Fibroblast of skin of left quadriceps (primary cell): ENCODE measurements at regions not wholly inside any gene's neighbourhood (a gene's known extent, or its start where the extent isn't known, plus 50 kb on each side); places are given as distances from the start of the nearest gene placed in this dataset.
"Not testable (repeated sequence)": the region's sequence is repeated elsewhere in the genome, so short reads cannot be mapped to it uniquely, and the experiment has no call there.

Experiments used
- DNase-seq, 2 experiments: peaks; one replicate each; pipeline ENCODE4 v3.0.0-alpha.2; 2013; ENCODE audit warnings: low read depth in 2 of 2

DNA sequence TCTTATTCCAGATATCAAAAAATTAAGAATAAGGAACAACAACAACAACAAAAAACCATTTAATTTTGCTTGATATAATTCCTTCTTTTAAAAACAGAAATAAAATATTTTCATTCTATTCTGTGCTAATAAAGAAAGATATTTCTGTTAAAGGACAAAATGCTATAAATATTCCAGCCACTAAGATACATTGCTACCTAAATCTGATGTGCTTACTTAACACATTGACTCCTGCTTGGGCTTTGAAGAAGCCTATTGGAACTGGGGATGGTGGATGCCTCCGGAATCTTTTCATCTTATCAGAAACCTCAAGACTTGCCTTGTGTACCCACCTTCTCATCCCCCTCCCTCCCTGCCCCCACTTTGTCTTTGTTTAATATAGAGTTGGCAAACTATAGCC lies 320.2 kb downstream of the MEX3B start:
- DNase-seq: no peak

DNA sequence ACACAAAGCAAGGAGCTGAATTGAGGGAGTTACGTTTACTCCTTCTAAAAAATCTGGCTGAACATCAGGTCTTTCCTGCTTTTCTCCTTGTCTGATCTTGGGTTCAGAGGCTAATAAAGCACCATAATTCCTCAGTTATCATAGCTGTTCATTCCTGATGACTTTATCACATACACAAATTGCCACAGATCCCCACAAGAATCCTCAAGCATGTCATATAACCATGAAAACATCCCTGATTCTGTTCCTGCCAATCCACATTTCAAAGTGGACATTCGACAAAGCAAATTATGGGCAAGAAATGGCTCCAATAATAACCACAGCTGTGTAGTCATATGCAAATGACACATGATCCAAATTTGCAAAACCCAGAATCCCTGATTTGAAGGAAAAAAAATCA lies 321.3 kb downstream of the MEX3B start:
- DNase-seq: no peak

- no peak for DNase-seq
Observed at GRCh38 chr15:81723701-81724100, 322.1 kb downstream of the MEX3B start.

- no peak for DNase-seq
Observed at GRCh38 chr15:81723113-81723651, 322.6 kb downstream of the MEX3B start.

DNA sequence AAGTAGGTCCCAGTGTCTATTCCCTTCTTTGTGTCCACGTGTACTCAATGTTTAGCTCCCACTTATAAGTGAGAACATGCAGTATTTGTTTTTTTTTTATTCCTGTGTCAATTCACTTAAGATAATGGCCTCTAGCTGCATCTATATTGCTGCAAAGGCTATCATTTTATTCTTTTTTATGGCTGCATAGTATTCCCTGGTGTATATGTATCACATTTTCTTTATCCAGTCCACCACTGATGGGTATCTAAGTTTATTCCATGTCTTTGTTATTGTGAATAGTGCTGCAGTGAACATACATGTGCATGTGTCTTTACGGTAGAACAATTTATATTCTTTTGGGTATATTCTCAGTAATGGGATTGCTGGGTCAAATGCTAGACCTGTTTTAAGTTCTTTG lies 329.4 kb downstream of the MEX3B start:
- not testable (repeated sequence) for DNase-seq

DNA sequence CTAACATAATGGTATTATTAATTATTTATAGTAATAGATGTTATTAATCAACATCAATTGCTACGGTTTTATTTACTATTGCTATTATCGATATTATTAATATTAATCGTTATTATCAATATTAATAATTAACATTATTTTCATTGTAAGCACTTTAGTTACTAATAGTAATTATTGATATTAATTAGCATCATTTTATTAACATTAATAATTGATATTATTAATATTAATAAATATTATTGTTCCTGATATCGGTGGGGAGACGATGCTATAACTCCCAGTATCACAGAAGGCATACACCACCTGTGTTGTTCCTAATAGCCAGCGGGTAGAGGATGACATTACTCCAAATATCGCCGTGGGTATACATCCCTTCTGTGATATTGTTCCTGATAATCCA lies 335.5 kb downstream of the MEX3B start:
- DNase-seq: no peak

DNA sequence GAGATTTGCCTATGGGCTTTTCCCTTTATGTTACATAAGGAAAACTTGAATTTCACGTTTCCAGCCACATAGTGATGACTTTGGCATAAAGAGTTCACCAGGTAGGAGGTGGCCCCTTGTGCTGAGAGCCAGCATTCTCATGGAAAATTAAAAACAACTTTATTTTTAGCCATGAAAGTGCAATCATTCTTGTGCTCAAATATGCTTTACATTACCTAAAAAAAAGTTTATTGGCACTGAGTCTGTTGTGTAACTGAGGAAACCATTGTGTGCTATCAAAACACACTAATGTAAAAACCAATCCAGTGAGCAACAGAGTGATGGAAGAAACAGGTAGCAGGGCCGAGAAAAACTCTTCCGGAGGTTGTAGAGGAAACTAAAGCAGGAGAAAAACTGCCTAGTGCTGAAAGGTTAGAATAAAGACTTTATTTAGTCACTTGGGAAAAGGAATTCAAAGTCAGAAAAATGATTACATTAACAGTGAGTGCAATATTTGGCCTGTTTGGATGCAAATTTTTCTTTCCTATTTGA lies 332.9 kb upstream of the TMC3 start:
- DNase-seq: not testable (repeated sequence)

DNA sequence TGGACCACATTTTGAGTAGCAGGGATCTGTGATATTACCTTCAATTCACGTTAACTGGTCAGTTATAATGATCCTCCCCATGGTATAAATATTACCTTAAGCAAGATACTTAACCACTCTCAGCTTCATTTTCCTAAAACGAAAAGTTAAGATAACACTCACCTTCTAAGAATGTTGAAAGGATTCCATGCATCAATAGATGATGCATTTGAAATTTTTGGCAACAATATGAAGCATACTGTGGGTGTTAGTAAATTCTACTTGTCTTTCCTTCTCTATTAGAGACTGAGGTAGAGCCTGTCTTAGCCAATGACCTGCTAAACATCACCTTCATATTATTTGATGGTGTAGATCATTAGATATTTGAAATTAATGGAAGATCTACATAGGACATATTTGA lies 331.7 kb upstream of the TMC3 start:
- DNase-seq: not testable (repeated sequence)

DNA sequence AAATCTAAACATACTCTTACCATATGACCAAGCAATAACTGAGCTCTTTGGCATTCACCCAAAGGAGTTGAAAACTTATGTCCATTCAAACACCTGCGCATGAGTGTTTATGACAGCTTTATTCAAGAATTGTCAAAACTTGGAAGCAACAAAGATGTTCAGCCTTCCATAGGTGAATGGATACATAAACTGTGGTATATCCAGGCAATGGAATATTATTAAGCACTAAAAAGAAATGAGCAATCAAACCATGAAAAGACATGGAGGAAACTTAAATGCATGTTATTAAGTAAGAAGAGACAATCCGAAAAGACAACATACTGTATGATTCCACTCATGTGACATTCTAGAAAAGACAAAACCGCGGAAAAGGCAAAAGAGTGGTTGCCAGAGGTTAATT lies 312.0 kb upstream of the TMC3 start:
- DNase-seq: no peak

DNA sequence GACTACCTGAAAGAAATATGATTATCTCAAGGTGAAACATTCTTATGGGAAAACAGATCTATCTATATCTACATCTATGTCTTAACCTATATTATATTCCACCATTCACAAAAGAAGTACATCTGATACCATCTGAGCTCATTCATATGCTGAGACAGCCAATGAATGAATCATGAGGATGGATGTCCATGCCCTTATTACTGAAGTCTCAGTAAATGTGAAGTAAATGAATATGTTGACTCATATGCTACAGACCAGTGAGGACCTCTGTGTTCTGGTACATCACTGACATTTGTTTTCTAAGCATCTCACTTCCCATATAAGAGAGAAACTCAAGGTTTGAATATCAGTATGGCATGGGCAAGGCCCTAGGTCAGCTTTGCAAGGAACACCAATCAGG lies 311.2 kb upstream of the TMC3 start:
- no peak for DNase-seq

DNA sequence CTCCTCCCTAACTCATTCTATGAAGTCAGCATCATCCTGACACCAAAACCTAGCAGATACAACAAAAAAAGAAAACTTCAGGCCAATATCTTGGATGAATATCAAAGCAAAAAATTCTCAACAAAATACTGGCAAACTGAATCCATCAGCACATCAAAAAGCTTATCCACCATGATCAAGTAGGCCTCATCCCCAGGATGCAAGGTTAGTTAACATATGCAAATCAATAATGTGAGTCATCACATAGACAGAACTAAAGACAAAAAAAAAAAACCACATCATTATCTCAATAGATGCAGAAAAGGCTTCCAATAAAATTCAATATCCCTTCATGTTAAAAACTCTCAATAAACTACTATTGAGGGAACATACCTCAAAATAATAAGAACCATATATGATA lies 306.8 kb upstream of the TMC3 start:
- no peak for DNase-seq

DNA sequence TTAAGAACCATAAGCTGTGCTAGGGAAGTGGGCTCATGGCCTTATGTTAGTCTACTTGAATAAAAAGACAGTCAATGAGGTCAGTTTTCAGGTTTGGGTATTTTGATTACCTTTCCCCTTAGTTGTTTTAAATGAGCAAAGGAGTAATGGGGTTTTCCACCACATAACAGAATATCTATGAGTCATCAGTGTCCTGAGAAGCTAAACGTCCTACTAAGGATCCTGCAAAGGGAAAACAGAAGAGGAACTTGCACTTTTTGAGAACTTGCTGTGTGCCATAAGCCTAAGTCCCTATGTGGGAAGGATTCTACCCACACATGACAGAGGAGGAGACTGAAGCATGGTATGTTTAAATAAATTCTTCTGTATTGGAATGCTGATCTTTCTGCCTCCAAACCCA lies 292.8 kb upstream of the TMC3 start:
- DNase-seq: no peak

DNA sequence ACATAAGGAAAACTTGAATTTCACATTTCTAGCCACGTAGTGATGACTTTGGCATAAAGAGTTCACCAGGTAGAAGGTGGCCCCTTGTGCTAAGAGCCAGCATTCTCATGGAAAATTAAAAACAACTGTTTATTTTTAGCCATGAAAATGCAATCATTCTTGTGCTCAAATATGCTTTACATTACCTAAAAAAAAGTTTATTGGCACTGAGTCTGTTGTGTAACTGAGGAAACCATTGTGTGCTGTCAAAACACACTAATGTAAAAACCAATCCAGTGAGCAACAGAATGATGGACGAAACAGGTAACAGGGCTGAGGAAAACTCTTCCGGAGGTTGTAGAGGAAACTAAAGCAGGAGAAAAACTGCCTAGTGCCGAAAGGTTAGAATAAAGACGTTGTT lies 287.0 kb upstream of the TMC3 start:
- no peak for DNase-seq

GRCh38 chr15:81653259-81653658 lies 279.2 kb upstream of the TMC3 start:
- DNase-seq: no peak

DNA sequence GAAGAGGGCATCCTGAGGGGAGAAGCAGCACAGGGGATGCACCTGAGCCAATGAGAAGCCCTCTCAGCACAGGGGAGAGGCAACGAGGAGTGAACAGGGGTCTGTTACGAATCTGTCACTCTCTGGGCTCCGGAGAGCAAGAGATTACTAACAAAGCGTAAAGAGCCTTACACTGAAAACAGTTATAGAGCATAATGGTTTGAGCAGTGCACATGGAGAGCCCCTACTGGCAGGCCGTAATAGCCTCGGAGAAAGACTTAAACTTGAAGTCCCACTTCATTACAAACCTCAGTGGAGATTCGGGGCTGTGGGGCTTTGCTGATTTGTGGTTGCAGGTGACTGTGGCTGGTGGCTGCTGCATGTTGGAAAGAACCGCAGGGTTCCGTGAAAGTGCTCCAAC lies 271.5 kb upstream of the TMC3 start:
- no peak for DNase-seq

- peak; percentile 1 to 3 for DNase-seq
Observed at GRCh38 chr15:81643771-81644170, 269.8 kb upstream of the TMC3 start.

GRCh38 chr15:81642451-81642990 lies 268.5 kb upstream of the TMC3 start:
- DNase-seq: peak; percentile 86 to 88

DNA sequence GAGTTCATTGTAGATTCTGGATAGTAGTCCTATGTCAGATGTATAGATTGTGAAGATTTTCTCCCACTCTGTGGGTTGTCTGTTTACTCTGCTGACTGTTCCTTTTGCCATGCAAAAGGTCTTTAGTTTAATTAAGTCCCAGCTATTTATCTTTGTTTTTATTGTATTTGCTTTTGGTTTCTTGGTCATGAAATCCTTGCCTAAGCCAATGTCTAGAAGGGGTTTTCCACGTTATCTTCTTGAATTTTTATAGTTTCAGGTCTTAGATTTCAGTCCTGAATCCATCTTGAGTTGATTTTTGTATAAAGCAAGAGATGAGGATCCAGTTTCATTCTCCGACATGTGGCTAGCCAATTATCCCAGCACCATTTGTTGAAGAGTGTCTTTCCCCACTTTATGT lies 262.1 kb upstream of the TMC3 start:
- DNase-seq: not testable (repeated sequence)

DNA sequence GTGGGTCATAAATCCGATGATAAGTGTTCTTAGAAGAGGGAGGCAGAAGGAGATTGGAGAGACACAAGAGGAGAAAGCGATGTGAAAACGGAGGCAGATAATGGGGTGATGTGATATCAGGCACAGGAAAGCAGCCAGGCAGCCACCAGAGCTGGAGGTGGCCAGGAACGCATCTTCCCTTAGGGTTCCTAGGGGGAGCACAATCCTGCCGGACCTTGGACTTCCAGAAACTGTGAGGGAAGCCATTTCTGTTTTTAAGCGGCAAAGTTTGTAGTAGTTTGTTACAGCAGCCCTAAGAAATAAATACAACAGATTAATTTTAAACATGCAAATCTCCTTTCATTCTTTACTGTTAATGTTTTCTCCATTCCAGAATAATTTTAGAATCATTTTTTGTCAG lies 259.9 kb upstream of the TMC3 start:
- no peak for DNase-seq

GRCh38 chr15:81625896-81626295 lies 251.9 kb upstream of the TMC3 start:
- DNase-seq: no peak

DNA sequence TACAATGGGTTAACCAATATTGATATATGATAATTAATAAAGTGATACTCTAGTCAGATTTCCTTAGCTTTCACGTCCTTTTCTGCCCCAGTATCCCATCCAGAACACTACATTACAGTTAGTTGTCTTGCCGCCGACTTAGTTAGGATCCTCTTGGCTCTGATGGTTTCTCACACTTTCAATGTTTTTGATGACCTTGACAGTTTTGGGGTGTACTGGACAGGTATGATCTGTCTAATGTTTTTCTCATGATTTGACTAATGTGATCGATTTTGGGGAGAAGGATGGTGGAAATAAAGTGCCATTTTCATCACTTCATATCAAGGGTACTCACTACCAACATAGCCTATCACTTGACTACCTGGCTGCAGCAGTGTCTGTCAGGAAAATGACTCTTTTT lies 245.0 kb upstream of the TMC3 start:
- DNase-seq: no peak

GRCh38 chr15:81612631-81613030 lies 238.6 kb upstream of the TMC3 start:
- no peak for DNase-seq

- DNase-seq: no peak
Observed at GRCh38 chr15:81611679-81612078, 237.7 kb upstream of the TMC3 start.

- no peak for DNase-seq
Observed at GRCh38 chr15:81608309-81608829, 234.4 kb upstream of the TMC3 start.
